Sigmoid colon (tissue), 6 donors: ENCODE measurements at regions not wholly inside any gene's neighbourhood (a gene's known extent, or its start where the extent isn't known, plus 50 kb on each side); places are given as distances from the start of the nearest gene placed in this dataset.

Experiments used
- DNase-seq: peaks from one replicate; pipeline ENCODE4 v3.0.0-alpha.2; 2019
- H3K27ac ChIP-seq, 4 donors: fragments of 200-600 bp; sonication (generic); one replicate each; pipeline ENCODE4 v1.5.1; 2016 to 2019; ENCODE audit warnings: mild to moderate bottlenecking in 1 of 4
- H3K27me3 ChIP-seq, 3 donors: fragments of 200-600 bp; sonication (generic); one replicate each; pipeline ENCODE4 v1.5.1; 2019; ENCODE audit warnings: mild to moderate bottlenecking in 1 of 3
- H3K36me3 ChIP-seq, 4 donors: fragments of 200-600 bp; sonication (generic); one replicate each; pipeline ENCODE4 v1.5.1; 2016 to 2019
- H3K4me1 ChIP-seq, 4 donors: fragments of 200-600 bp; sonication (generic); one replicate each; pipeline ENCODE4 v1.5.1; 2017 to 2019
- H3K4me3 ChIP-seq, 4 donors: fragments of 200-600 bp; sonication (generic); one replicate each; pipeline ENCODE4 v1.5.1; 2017 to 2019; ENCODE audit warnings: mild to moderate bottlenecking in 2 of 4, moderate library complexity in 1 of 4
- H3K9me3 ChIP-seq, 4 donors: fragments of 200-600 bp in 3 of 4; sonication (generic) in 3 of 4; one replicate each; pipeline versions ENCODE4 v1.5.1 to v1.6.1; 2013 to 2019
- CTCF ChIP-seq, 4 experiments: fragments of 450-650 bp in 3 of 4; fragments of 200-600 bp in 1 of 4; IDR thresholded peaks; one replicate each; pipeline ENCODE4 v1.5.1; 2016 to 2019; ENCODE audit warnings: antibody characterized with exemption in 4 of 4, mild to moderate bottlenecking in 3 of 4, moderate library complexity in 2 of 4
- EP300 ChIP-seq, 4 donors: sonication (generic); formaldehyde crosslinking; IDR thresholded peaks; one replicate each; pipeline ENCODE4 v1.6.1; 2017; ENCODE audit warnings: antibody characterized with exemption in 4 of 4
- POLR2A ChIP-seq, 2 donors: fragments of 450-650 bp; IDR thresholded peaks; one replicate each; pipeline ENCODE4 v1.6.1; 2016; ENCODE audit warnings: antibody characterized with exemption in 2 of 2, mild to moderate bottlenecking in 2 of 2, moderate library complexity in 2 of 2
- POLR2AphosphoS5 ChIP-seq, 4 donors: sonication (generic); formaldehyde crosslinking; IDR thresholded peaks; one replicate each; pipeline ENCODE4 v1.6.1; 2017; ENCODE audit warnings: antibody characterized with exemption in 4 of 4
- WGBS, 2 donors: extraction: QIAGEN DNeasy Blood & Tissue Kit; methylation state at CpG; one replicate each; pipeline ENCODE4 v1.1.7; 2013; 5-methylcytosine and 5-hydroxymethylcytosine counted together
- intact Hi-C: fragments of 100-400 bp; cut with DNase I; formaldehyde crosslinking; loops from one replicate; pipeline ENCODE4 v1.15.1; 2023
- donor health status: healthy with polysubstance abuse.
- donor health status: healthy.

GRCh38 chr5:168172760-168173223 lies 118.7 kb upstream of the WWC1 start:
- no peak overlapping the region for H3K4me3 ChIP-seq
- H3K36me3 ChIP-seq: no peaks in the 10 kb centered on the region
- DNase-seq: no peak
- H3K4me1 ChIP-seq: peaks cover 0 to 30% (median 25%) of the 10 kb centered on the region in 4 donors
- no peaks in the 10 kb centered on the region for H3K9me3 ChIP-seq
- 59 to 78% methylated on average over 2 of the region's 2 CpGs for WGBS, 2 donors
- H3K27me3 ChIP-seq: no peaks in the 10 kb centered on the region
- H3K27ac ChIP-seq: peak overlapping the region in 3 of 4 donors; percentile 13 to 60 (median 50)
- intact Hi-C loops: no loop called here
- TF ChIP-seq EP300 (IDR thresholded peaks at IDR 0.05) (no peak), POLR2AphosphoS5 (IDR thresholded peaks at IDR 0.05) (peak in 1 of 4 donors; percentile 45)

GRCh38 chr5:168174376-168174775 lies 117.1 kb upstream of the WWC1 start:
- TF ChIP-seq POLR2A (IDR thresholded peaks at IDR 0.05) (no peak), CTCF (IDR thresholded peaks at IDR 0.05) (no peak), EP300 (IDR thresholded peaks at IDR 0.05) (no peak), POLR2AphosphoS5 (IDR thresholded peaks at IDR 0.05) (no peak)
- no peaks in the 10 kb centered on the region for H3K9me3 ChIP-seq
- peaks cover 0 to 43% (median 40%) of the 10 kb centered on the region in 4 donors for H3K4me1 ChIP-seq
- H3K4me3 ChIP-seq: no peak overlapping the region
- DNase-seq: no peak
- H3K27ac ChIP-seq: no peak overlapping the region
- 79 to 84% methylated on average over 9 of the region's 9 CpGs for WGBS, 2 donors
- no peaks in the 10 kb centered on the region for H3K27me3 ChIP-seq
- H3K36me3 ChIP-seq: no peaks in the 10 kb centered on the region
- intact Hi-C loops: no loop called here

- WGBS, 2 donors: 66 to 80% methylated on average over 5 of the region's 5 CpGs
- Histone ChIP-seq H3K4me3 (no peak overlapping the region), H3K36me3 (no peaks in the 10 kb centered on the region), H3K27ac (no peak overlapping the region), H3K27me3 (no peaks in the 10 kb centered on the region), H3K4me1 (peaks cover 0 to 59% (median 46%) of the 10 kb centered on the region in 4 donors), H3K9me3 (no peaks in the 10 kb centered on the region)
- intact Hi-C loops: no loop called here
- no peak for TF ChIP-seq POLR2A (IDR thresholded peaks at IDR 0.05)
- TF ChIP-seq CTCF (IDR thresholded peaks at IDR 0.05): no peak
- no peak for TF ChIP-seq POLR2AphosphoS5 (IDR thresholded peaks at IDR 0.05)
- no peak for TF ChIP-seq EP300 (IDR thresholded peaks at IDR 0.05)
- no peak for DNase-seq
Measured at GRCh38 chr5:168176251-168176650, 115.2 kb upstream of the WWC1 start.

GRCh38 chr5:168176941-168177340 lies 114.5 kb upstream of the WWC1 start:
- no peak for DNase-seq
- intact Hi-C loops: no loop called here
- Histone ChIP-seq H3K27me3 (no peaks in the 10 kb centered on the region), H3K27ac (peak overlapping the region in 2 of 4 donors; percentile 77 to 86), H3K4me1 (peaks cover 0 to 59% (median 44%) of the 10 kb centered on the region in 4 donors), H3K9me3 (no peaks in the 10 kb centered on the region), H3K4me3 (no peak overlapping the region), H3K36me3 (no peaks in the 10 kb centered on the region)
- 54 to 76% methylated on average over 3 of the region's 3 CpGs for WGBS, 2 donors
- TF ChIP-seq EP300 (IDR thresholded peaks at IDR 0.05): no peak
- TF ChIP-seq POLR2AphosphoS5 (IDR thresholded peaks at IDR 0.05): no peak
- no peak for TF ChIP-seq CTCF (IDR thresholded peaks at IDR 0.05)
- TF ChIP-seq POLR2A (IDR thresholded peaks at IDR 0.05): no peak

DNA sequence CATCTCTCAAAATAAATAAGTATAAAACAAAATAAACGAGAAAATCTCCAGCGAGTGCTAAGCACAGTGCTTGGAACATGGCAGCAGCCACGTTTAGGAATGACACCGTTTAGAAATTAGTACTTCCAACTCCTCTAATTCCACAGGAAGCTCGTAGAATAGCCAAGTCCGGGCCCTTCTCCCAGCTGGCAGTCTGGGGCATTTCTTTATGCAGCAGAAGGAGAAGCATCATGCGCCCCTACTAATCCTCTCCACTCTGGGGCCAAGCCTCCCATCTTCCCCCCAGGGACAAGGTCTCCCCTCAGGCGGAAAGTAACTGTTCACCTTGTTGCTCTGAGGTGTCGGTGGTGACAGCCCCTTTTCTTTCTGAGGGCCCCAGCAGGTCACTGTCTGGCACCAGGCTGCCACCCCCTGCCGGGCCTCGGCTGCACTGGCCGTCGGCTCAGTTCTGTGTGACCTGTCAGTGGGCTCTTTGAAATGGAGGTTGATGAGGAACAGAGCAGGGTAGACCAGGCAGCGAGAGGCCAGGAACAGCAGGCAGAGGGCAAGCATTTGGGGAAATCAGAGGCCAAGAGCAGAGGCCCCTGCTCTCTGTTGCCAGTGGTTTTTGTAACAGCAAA lies 113.5 kb upstream of the WWC1 start:
- Histone ChIP-seq H3K9me3 (no peaks in the 10 kb centered on the region), H3K27me3 (no peaks in the 10 kb centered on the region), H3K27ac (peak overlapping the region; percentile 55 to 86 (median 76)), H3K4me1 (peaks cover 0 to 49% (median 34%) of the 10 kb centered on the region in 4 donors), H3K36me3 (no peaks in the 10 kb centered on the region), H3K4me3 (no peak overlapping the region)
- peak; percentile 8 to 29 (median 21) for TF ChIP-seq CTCF (IDR thresholded peaks at IDR 0.05)
- peak; percentile 13 to 83 (median 68) for TF ChIP-seq POLR2AphosphoS5 (IDR thresholded peaks at IDR 0.05)
- TF ChIP-seq EP300 (IDR thresholded peaks at IDR 0.05): no peak
- intact Hi-C loops: no loop called here
- peak; percentile 70 for DNase-seq
- 79 to 90% methylated on average over 14 of the region's 14 CpGs for WGBS, 2 donors
